ENCODE measurements at regions not wholly inside any gene's neighbourhood (a gene's known extent, or its start where the extent isn't known, plus 50 kb on each side); places are given as distances from the start of the nearest gene placed in this dataset.
A peak's percentile ranks its signal among the peaks of the same experiment; 100 is the strongest.

DNA sequence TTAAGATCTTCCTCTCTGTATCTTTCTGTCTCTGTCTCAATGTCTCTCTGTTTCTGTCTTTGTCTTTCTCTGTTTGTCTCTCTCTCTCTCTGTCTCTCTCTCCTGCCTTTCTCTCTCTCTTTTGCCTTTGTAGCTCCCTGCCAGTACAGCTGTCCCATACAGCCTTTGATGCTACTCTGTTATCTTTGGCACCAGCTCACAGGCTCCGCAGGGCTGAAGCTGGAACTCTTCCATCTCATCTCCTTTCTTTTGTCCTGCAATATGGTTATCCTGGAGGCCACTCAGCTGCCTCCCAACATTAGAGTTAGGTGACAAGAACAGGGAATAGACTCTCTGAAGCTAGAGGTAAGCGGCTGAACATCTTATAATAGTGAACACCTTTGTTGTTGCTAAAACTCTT is 354.3 kb upstream of the NEGR1 start:
- no peak overlapping the region for H3K4me3 ChIP-seq
- intact Hi-C loops (cut with DNase I) = no loop called here
- H3K9me3 ChIP-seq = no peaks in the 10 kb centered on the region
- WGBS, 2 donors = 64 to 69% methylated on average over 2 of the region's 2 CpGs
- no peak for TF ChIP-seq POLR2A (IDR thresholded peaks at IDR 0.05)
- TF ChIP-seq, protein P1, sequence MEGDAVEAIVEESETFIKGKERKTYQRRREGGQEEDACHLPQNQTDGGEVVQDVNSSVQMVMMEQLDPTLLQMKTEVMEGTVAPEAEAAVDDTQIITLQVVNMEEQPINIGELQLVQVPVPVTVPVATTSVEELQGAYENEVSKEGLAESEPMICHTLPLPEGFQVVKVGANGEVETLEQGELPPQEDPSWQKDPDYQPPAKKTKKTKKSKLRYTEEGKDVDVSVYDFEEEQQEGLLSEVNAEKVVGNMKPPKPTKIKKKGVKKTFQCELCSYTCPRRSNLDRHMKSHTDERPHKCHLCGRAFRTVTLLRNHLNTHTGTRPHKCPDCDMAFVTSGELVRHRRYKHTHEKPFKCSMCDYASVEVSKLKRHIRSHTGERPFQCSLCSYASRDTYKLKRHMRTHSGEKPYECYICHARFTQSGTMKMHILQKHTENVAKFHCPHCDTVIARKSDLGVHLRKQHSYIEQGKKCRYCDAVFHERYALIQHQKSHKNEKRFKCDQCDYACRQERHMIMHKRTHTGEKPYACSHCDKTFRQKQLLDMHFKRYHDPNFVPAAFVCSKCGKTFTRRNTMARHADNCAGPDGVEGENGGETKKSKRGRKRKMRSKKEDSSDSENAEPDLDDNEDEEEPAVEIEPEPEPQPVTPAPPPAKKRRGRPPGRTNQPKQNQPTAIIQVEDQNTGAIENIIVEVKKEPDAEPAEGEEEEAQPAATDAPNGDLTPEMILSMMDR (IDR thresholded peaks at IDR 0.05) = no peak
- no peak for DNase-seq
- H3K36me3 ChIP-seq (replicated peaks in 1 of 2; ENCODE audit: insufficient read depth in 1 of 2, low read depth in 2 of 2) = no peaks in the 10 kb centered on the region
- no peaks in the 10 kb centered on the region for H3K27me3 ChIP-seq
- peaks cover 3% of the 10 kb centered on the region for H3K4me1 ChIP-seq
- ATAC-seq = no peak
- no peak overlapping the region for H3K27ac ChIP-seq

DNA sequence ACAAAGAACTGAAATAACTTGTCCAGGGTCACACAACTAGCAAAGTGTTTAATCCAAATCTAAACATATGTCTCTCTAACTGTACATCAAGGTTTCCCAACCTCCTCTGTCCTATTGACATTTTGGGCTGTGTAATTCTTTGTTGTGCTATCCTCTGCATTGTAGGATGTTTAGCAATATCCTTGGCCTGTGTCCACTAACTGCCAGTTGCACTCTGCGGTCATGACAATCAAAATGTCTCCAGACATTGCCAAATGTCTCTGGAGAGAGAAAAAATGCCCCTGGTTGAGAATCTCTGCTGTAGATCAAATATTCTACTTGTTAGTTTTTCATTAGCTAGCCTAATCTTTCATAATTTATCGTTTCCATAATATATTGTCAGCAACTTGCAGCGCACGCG is 353.4 kb upstream of the NEGR1 start:
- DNase-seq (no peak), ATAC-seq (no peak)
- H3K4me3 ChIP-seq = no peak overlapping the region
- 28 to 48% methylated on average over 5 of the region's 5 CpGs for WGBS, 2 donors
- no peak overlapping the region for H3K27ac ChIP-seq
- TF ChIP-seq POLR2A (IDR thresholded peaks at IDR 0.05) = no peak
- TF ChIP-seq, protein P1 (IDR thresholded peaks at IDR 0.05) = no peak
- H3K9me3 ChIP-seq = no peaks in the 10 kb centered on the region
- peaks cover 3% of the 10 kb centered on the region for H3K4me1 ChIP-seq
- no peaks in the 10 kb centered on the region for H3K36me3 ChIP-seq (replicated peaks in 1 of 2; ENCODE audit: insufficient read depth in 1 of 2, low read depth in 2 of 2)
- H3K27me3 ChIP-seq = no peaks in the 10 kb centered on the region
- intact Hi-C loops (cut with DNase I) = no loop called here

DNA sequence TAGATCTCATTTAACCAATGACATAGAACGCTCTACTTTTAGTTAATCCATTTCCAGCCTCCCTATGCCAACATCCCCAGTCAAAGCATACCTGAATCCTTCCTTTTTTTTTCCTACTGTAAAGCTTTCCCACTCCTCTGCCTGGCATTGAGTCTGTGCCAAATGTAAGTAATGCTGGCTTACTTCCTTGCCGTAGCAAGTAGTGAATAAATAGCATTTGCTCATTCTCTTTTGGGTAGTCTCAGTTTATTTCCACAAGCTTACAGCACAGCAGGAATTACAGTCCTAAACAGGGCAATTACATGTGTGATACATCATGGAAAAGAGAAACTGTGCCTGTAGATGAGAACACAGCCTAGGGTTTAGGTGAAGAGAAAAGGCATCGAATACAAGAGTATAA is 352.6 kb upstream of the NEGR1 start:
- 34 to 49% methylated on average over 3 of the region's 3 CpGs for WGBS, 2 donors
- no peak for TF ChIP-seq POLR2A (IDR thresholded peaks at IDR 0.05)
- TF ChIP-seq, protein P1 (IDR thresholded peaks at IDR 0.05) = no peak

DNA sequence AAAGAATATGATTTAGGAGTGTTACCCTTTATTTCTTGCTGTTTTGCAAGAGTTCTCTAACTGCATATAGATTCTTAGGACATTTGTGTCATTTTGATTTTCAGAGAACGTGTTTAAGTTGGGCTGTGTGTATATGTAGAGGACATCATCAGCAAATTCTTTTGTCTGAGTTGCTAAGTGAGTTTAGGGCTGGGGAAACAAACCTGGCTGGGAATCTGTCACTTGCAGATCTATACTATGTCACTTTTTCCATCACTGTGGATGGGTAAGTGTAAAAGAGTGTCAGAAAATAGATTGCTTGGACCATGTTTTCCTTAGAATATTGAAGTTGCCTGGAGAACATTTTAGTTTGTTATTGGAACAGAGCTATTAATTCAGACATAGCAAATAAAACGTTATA is 349.1 kb upstream of the NEGR1 start:
- DNase-seq (no peak), ATAC-seq (no peak)
- Histone ChIP-seq H3K9me3 (no peaks in the 10 kb centered on the region), H3K4me1 (peaks cover 3% of the 10 kb centered on the region), H3K27me3 (no peaks in the 10 kb centered on the region), H3K4me3 (no peak overlapping the region), H3K36me3 (replicated peaks in 1 of 2; ENCODE audit: insufficient read depth in 1 of 2, low read depth in 2 of 2) (no peaks in the 10 kb centered on the region), H3K27ac (no peak overlapping the region)
- intact Hi-C loops (cut with DNase I) = no loop called here
- 29 to 40% methylated on average over 2 of the region's 2 CpGs for WGBS, 2 donors
- TF ChIP-seq, protein P1 (IDR thresholded peaks at IDR 0.05) = no peak
- TF ChIP-seq POLR2A (IDR thresholded peaks at IDR 0.05) = no peak

More for the DNA sequence above, 352.6 kb upstream of the NEGR1 start:
- no peaks in the 10 kb centered on the region for H3K27me3 ChIP-seq
- H3K9me3 ChIP-seq = no peaks in the 10 kb centered on the region
- H3K36me3 ChIP-seq (replicated peaks in 1 of 2; ENCODE audit: insufficient read depth in 1 of 2, low read depth in 2 of 2) = no peaks in the 10 kb centered on the region
- intact Hi-C loops (cut with DNase I) = no loop called here
- DNase-seq (no peak), ATAC-seq (no peak)
- H3K4me3 ChIP-seq = no peak overlapping the region
- peaks cover 3% of the 10 kb centered on the region for H3K4me1 ChIP-seq
- no peak overlapping the region for H3K27ac ChIP-seq

DNA sequence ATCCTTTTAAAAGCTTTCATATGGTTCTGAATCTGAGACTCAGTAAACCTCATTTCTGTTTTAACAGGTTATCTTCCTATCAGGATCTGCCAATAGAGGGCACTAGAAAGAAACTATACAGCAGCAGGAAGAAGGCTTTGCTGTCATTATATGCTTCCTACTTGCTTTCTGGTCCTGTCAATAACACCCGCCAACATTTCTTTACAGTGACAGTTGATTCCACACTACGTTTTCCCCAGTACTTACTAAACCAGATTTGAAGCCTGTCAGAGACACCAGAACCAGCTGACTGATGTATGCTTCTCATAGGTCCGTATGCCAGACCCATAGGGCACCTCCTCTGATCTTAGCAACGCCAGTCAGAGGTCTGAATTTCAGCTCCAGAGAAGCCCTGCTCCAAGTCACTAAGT is 341.0 kb upstream of the NEGR1 start:
- Histone ChIP-seq H3K36me3 (replicated peaks in 1 of 2; ENCODE audit: insufficient read depth in 1 of 2, low read depth in 2 of 2) (no peaks in the 10 kb centered on the region), H3K27me3 (no peaks in the 10 kb centered on the region), H3K4me3 (no peak overlapping the region), H3K27ac (no peak overlapping the region), H3K4me1 (peaks cover 8% of the 10 kb centered on the region), H3K9me3 (no peaks in the 10 kb centered on the region)
- 12 to 15% methylated on average over 4 of the region's 4 CpGs for WGBS, 2 donors
- DNase-seq = peak in 1 of 4 donors; percentile 14
- TF ChIP-seq, protein P1 (IDR thresholded peaks at IDR 0.05) = peak in 6 of 7 experiments; percentile 48 to 53 (median 52)
- no peak for TF ChIP-seq POLR2A (IDR thresholded peaks at IDR 0.05)
- peak; percentile 78 for ATAC-seq
- intact Hi-C loops (cut with DNase I) = no loop called here

Data from body of pancreas (tissue), 4 donors.